BJ (cell line): ENCODE measurements at regions not wholly inside any gene's neighbourhood (a gene's known extent, or its start where the extent isn't known, plus 50 kb on each side); places are given as distances from the start of the nearest gene placed in this dataset.
"Not testable (repeated sequence)": the region's sequence is repeated elsewhere in the genome, so short reads cannot be mapped to it uniquely, and the experiment has no call there.

ENCODE experiments used
- CTCF ChIA-PET: fragments of 350-600 bp; formaldehyde crosslinking; extraction: SDS; loops from one replicate; lab custom pipeline; 2021; ENCODE audit warnings: antibody characterized with exemption, inconsistent platforms; lab: Yijun Ruan, JAX
- POLR2A ChIA-PET: fragments of 300-600 bp; sonication (Branson Sonifier 250); formaldehyde crosslinking; extraction: SDS; loops from one replicate; lab custom pipeline; 2021; ENCODE audit warnings: antibody characterized with exemption; lab: Charles Lee
- DNase-seq: peaks from one replicate; pipeline ENCODE4 v3.0.0-alpha.2; 2011; ENCODE audit warnings: low read depth
- H3K27me3 ChIP-seq: 2 replicates; pipeline ENCODE4 v1.6.0; 2011; ENCODE audit warnings: low read length; ENCODE audit not compliant: control insufficient read depth, insufficient read depth
- H3K36me3 ChIP-seq: 2 replicates; pipeline ENCODE4 v1.5.1; 2011; ENCODE audit warnings: low read length; ENCODE audit not compliant: control insufficient read depth, insufficient read depth
- H3K4me3 ChIP-seq: 2 replicates; pipeline ENCODE4 v1.5.1; 2011; ENCODE audit warnings: low read depth, mild to moderate bottlenecking, control low read depth, low read length
- TF ChIP-seq, protein P1 (sequence below): IDR thresholded peaks from 2 replicates; pipeline ENCODE4 v1.5.1; 2011; ENCODE audit warnings: low read depth, mild to moderate bottlenecking, control low read depth, inconsistent platforms, low read length, moderate library complexity; ENCODE audit not compliant: insufficient read depth

- ChIA-PET CTCF (no interaction called here), POLR2A (no interaction called here)
- no peaks in the 10 kb centered on the region for H3K27me3 ChIP-seq
- no peak for DNase-seq
- no peak overlapping the region for H3K4me3 ChIP-seq
- TF ChIP-seq, protein P1, sequence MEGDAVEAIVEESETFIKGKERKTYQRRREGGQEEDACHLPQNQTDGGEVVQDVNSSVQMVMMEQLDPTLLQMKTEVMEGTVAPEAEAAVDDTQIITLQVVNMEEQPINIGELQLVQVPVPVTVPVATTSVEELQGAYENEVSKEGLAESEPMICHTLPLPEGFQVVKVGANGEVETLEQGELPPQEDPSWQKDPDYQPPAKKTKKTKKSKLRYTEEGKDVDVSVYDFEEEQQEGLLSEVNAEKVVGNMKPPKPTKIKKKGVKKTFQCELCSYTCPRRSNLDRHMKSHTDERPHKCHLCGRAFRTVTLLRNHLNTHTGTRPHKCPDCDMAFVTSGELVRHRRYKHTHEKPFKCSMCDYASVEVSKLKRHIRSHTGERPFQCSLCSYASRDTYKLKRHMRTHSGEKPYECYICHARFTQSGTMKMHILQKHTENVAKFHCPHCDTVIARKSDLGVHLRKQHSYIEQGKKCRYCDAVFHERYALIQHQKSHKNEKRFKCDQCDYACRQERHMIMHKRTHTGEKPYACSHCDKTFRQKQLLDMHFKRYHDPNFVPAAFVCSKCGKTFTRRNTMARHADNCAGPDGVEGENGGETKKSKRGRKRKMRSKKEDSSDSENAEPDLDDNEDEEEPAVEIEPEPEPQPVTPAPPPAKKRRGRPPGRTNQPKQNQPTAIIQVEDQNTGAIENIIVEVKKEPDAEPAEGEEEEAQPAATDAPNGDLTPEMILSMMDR = no peak
- no peaks in the 10 kb centered on the region for H3K36me3 ChIP-seq
These were observed 355.7 kb upstream of the MAGEB16 start for GRCh38 chrX:35442421-35442820.

DNA sequence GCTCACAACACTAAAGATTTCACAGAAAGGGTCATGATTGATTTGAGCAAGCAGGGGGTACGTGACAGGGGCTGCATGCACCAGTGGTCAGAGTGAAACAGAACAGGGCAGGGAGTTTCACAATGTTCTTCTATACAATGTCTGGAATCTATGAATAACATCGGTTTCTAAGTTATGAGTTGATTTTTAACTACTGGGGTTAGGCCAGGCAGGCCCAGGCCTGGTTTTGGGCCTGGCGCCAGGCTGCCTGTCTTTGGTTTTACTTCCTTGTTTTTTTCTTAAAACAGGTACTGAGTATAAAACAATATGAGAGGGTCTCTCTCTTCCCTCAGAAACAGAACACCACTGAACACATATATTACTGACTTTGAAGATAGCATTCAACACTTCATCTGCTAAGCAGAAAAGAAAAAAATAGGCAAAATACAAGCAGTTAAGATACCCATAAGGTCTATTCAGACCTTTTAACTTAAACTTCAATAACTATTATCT, 355.0 kb upstream of the MAGEB16 start:
- H3K4me3 ChIP-seq, POLR2A ChIA-PET, H3K27me3 ChIP-seq, H3K36me3 ChIP-seq, DNase-seq, CTCF ChIA-PET: not testable (repeated sequence)

DNA sequence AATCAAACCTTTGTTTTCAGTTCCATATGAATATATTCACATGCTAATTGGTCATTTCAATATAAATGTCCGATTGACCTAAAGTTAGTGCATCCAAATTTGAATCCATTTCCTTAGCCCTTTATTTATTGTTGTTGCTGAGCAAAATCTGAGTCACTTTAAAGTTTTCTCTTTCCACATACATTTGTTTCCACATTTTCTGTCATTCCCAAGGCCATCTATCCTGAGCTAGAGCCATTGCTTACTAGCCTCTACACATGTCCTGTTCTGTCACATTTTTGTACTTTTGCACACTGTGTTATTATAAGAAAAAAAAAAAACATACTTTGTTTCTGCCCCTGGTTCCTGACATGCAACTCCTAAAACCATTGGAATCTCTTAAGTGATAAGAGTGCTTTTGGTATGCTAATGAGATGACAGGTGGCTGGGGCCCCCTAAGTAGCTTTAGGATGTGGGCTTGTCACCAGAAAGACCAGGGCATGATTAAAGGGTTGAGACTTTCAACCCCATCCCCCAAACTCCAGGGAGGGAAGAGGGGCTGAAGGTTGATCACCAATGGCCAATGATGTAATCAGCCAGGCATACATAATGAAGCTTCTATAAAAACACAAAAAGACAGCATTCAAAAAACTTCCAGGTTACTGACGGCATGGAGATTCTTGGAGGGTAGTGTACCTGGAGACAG, 353.3 kb upstream of the MAGEB16 start:
- Histone ChIP-seq H3K4me3 (no peak overlapping the region), H3K36me3 (no peaks in the 10 kb centered on the region), H3K27me3 (no peaks in the 10 kb centered on the region)
- ChIA-PET CTCF (no interaction called here), POLR2A (no interaction called here)
- DNase-seq = no peak
- TF ChIP-seq, protein P1 = no peak

- Histone ChIP-seq H3K4me3 (no peak overlapping the region), H3K36me3 (no peaks in the 10 kb centered on the region), H3K27me3 (no peaks in the 10 kb centered on the region)
- no peak for DNase-seq
- POLR2A ChIA-PET = no interaction called here
- CTCF ChIA-PET = no interaction called here
- TF ChIP-seq, protein P1 = no peak
These were observed 352.2 kb upstream of the MAGEB16 start for GRCh38 chrX:35445912-35446311.

DNA sequence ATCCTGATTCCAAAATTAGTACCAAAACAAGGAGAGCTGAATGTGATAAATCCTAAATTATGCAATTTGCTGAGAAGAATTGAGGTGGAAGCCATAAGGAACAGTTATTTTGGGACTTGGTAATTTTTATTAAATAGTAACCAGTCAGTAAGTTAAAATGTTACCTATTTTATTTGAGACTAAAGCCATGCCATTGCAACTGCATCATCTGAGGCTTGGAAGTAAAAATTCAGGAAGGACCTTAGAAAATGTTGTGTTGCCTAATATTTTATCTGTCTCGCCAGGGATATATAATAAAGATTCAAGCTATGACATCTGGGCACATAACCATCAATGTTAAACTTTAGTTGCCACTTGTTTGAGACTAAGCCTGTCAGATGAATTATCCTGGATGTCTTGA, 341.3 kb upstream of the MAGEB16 start:
- ChIA-PET POLR2A (no interaction called here), CTCF (interaction anchor here (0.6 kb wide), 1 partner anchor 580 kb away, joined by 3 read pairs; no protein-coding TSS in a partner anchor)
- no peak overlapping the region for H3K4me3 ChIP-seq
- H3K36me3 ChIP-seq = no peaks in the 10 kb centered on the region
- no peak for DNase-seq
- TF ChIP-seq, protein P1 = no peak
- no peaks in the 10 kb centered on the region for H3K27me3 ChIP-seq

- no peak overlapping the region for H3K4me3 ChIP-seq
- no peaks in the 10 kb centered on the region for H3K27me3 ChIP-seq
- ChIA-PET CTCF (no interaction called here), POLR2A (no interaction called here)
- no peaks in the 10 kb centered on the region for H3K36me3 ChIP-seq
- TF ChIP-seq, protein P1 = no peak
- no peak for DNase-seq
These were observed 340.0 kb upstream of the MAGEB16 start for GRCh38 chrX:35458142-35458541.
